NCI-H1694 treated with DMSO at 0.1 percent for 48 hours (cell line): ENCODE measurements at regions not wholly inside any gene's neighbourhood (a gene's known extent, or its start where the extent isn't known, plus 50 kb on each side); places are given as distances from the start of the nearest gene placed in this dataset.

Experiments
- DNase-seq: peaks from one replicate; lab custom pipeline; 2025; lab: John Stamatoyannopoulos, UW

DNA sequence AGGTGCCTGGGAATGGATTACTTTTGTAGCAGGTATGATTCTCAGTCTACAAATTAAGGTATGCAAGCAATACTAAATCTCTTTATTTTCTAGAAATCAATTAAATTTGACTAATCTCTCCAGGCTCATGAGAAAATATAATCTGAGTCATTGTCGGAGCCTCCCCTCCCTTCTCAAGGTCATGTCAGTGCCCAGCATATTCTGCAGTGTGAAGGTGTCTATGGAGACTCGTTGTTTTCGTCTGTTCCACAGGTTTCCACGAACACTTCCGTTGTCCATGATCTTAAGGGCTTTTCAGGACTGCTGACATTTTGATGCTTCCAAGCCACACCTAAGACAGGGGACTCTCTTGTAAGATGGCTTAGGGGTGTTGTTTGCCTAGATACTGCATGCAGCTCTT lies 56.6 kb upstream of the SCOC start:
- no peak for DNase-seq

DNA sequence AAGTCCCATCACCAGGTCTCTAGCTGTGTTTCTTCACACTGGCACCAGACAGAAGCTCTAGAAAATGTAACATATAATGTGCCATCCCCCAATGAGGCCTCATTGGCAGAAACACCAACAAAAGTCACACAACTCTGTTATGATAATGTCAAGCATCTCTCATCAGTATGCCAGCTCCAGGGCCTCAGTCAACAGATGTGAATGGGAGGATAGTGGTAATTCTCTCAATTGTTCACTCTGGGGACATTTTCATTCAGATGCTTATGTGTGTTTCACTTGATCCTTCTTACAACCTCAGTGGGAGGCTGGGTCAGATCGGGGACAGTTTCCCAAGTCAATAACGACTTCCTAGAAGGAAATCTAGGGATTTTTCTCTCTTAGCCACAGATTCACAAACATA lies 57.5 kb upstream of the SCOC start:
- DNase-seq: no peak

DNA sequence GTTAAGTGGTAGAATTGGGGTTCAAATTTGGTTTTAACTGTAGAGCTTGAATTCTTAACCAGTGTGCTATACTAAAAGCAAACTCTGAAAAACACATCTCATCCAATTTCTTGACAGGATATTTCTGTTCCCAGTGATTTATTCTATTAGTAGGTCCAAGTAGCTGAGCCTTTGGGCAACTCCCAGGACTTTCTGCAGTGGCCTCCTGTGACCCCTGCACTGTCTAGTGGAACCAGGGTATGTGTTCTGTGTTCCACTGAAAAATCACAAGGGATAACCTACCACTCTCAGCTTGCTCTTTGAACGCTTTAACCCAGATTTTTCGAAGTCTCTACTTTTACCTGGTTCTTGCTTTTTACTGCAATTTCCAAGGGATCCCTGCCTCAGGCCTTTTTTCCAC lies 58.0 kb upstream of the SCOC start:
- no peak for DNase-seq

DNA sequence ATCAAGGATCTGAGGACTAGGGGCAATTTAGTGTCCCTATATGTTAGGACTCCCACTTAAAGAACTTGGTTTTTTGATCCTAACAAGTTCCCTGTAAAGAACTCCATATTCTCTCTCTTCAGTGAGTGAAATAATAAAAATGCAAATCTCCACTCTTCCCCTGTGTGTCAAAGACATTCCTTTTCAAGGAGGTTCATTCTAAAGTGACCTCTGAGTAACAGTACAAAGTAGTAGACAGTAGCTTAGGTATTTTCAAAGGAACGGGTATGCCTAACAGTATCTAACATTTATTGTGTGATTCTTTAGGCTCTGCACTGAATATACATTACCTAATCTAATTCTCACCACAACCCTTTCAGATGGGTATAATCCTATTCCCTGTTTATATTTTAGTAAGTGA lies 58.4 kb upstream of the SCOC start:
- no peak for DNase-seq

DNA sequence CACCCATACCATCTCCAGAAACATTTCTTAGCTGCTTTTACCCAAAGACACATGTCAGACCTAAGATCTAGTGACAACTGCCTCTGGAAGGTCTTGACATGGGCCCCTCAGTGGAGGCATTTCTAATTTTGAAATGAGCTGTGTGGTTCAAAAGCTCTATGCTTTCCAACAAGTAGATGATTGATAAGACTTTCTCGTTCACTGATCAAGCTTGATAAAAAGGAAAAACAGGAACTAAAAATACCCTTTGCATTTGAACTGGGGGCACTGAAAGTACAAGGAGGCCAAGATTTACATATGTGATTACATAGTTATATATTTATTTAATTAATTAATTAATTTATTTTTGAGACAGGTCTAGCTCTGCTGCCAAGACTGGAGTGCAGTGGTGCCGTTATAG lies 61.3 kb upstream of the SCOC start:
- no peak for DNase-seq

DNA sequence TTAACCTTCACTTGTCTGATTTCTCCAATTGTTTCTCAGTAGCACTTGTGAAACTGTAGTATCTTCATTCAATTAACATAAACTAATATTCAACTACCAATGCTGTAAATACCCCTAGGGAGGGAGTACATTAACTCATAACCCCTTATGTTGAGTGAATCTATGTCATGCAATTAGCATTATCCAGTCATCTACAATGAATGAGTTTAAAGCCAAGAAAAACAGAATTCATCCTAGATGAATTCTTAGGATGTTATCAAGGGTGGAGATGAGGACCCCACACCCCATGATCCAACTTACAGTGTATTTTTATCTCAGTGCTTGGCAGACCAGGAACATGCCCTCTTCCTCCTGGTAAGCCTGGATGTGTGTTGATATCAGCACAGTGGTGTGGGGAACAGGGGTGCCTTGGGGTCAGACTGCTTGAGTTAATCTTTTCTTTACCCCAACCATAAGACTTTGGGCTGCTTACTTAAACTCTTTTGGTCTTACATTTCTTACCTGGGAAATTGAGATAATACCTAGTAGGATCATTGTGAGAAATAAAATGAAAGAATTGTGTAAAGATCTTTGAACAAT lies 62.1 kb upstream of the SCOC start:
- no peak for DNase-seq

DNA sequence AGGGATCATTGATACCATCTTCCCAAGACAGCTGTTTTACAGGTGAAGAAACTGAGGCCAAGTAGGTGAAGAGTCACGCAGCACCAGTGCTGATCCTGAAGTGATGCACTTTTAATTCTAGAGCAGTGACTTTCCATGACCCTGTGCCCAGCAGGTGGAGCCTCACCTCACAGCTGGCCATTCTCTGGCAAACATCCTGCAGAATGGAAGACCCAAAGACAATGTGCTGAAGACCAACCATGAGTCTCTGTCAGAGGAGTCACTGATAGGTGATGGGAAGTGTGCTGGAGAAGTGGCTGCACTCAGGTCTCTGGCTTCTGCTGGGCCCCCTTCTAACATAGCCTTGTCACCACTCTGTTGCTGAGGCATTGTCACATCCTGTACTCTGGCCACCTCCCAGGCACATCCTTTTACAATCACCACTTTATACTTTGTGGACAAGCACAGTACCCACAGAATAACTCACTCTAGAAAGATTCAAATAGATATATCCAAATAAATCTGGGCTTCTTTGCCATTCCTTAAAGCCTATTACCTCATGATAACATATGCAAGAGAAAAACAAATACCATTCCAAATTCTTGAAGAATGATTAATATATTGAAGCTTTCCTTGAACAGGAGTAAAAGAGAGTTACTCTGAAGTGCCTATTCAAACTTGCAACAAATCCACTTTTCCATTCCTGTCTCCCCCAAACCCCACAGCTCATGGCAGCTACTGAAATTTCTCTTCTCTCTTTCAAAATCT lies 64.1 kb upstream of the SCOC start:
- DNase-seq: no peak

DNA sequence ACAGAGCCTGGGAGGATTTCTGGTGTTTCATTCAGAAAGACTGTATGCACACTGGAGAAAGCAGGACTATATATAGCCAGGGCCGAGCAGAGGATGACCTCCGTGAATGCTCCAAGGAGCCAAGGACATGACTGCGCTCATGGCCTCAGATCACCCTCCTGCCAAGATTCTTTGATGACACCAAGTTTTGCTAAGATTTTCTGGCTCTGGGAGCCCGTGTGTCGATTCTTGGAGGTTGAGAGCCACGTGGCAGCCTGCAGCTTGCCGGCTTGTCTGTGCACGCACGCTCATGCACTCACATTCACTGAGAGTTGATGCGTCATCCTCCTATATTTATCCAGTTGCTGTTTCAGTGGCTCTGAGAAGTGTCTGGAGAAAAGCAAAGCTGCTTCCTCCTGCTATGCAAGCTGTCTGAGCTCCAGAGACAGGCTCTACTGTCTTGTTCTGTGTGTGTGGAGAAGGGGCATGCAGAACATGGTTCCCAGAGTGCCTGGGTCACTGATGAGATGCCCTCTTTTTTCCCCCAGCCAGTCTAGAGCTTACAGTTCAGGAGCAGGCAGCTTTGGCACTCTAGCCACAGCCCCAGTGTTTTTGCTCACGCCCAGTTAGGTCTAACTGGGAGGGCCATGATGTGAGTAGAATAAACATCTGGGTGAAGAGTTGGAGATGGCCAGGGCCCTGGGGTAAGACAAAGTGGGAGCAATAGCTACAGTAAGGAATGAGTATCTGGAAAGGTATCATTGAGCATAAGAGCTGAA lies 64.9 kb upstream of the SCOC start:
- no peak for DNase-seq

DNA sequence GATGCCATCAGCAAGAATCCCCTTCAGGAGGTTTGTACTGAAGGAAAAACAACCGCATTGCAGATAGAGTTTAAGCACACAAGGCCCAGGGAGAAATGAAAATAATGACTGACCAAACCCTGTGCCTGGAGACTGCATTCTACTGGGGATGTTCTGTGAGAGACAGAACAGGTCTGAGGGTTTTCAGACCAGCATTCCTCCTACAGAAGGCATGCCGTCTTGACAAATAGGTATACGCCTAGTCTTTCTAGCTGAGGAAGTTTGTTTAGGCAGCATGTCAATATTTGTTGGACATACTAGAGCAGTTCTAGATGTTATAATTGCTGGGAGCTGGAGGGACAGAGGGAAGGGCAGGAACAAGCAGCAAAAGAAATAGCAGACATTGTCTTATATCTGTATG lies 68.4 kb upstream of the SCOC start:
- DNase-seq: no peak

DNA sequence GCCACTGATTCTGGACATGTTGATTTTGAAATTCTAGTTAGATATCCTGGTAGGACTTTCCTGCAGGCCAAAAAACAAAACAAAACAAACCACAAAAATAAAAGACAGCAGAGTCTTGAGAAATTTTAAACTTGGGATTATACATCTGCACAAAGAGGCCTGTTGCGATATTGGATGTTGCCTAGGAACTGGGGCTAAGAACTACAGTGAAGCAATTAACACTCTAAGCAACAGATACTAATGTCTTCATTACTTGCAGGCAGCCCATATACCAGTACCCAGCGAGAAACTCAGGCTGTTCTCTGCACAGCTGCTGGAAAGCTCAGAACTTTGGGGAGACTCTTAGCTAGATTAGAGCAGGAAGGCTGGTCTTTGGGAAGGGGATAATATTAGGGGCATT lies 69.1 kb upstream of the SCOC start:
- no peak for DNase-seq

DNA sequence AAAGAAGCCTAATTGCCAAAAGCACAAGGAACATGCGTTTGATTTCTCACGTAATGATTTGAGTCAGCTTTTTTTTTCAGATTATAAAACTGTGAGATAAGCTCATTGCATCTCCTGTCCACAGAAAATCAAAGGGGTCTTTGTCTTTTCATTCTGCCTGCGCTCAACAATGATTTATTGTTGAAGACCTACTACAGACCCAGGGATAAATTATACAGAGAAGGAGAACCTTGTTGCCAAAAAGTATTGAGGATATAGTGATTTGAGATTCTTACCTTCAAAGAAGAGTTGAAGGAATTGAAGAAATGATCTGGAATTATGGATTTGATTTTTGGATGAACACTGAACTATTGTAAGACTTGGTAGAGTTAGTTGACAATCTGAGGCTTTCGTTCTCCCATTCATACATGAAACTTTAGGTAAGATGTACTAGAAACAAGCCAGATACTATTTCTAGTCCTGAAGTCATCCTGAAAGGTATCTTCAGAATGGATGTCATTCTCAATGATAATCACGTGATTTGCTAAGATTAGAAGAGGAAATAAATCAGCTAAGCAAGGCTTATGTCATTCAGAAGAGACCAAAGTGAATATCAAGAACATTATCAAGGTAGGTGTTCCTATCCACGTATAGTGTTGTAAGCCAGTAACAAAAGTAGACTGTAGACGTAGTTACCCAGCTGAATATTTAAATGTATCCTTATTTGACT lies 71.1 kb upstream of the SCOC start:
- DNase-seq: no peak

DNA sequence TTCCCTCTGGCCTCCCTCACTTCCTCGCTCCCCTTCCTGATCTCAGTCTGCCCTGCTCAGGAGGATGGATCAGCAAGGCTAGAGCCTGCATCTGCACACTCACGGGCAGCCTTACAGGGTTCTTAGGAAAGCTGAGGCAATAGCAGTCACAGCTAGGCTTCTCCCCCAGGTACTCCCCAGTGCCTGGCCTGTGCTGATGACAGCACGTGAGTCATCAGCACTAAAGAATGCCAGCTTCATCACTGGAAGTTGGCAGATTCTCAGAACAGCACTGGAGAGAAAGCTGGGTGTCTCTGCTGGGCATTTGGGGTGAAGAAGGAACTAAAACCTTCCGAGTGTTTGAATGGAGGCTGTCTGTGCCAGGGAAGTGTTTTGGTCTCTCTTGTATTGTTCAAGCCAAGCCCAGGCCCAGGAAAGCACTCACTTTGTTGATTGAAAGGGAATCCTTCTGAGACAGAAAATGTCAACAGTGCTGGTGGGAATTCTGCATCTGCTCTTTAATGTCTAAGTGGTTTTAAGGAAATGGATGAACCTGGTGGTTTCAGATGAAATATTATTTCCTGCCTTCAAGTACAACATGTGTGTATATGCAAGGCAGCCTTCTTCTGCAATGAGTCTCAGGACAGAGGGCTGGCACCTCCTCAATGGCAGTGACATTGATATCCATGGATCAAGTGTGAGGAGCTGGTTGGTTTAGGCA lies 73.0 kb upstream of the SCOC start:
- DNase-seq: no peak

DNA sequence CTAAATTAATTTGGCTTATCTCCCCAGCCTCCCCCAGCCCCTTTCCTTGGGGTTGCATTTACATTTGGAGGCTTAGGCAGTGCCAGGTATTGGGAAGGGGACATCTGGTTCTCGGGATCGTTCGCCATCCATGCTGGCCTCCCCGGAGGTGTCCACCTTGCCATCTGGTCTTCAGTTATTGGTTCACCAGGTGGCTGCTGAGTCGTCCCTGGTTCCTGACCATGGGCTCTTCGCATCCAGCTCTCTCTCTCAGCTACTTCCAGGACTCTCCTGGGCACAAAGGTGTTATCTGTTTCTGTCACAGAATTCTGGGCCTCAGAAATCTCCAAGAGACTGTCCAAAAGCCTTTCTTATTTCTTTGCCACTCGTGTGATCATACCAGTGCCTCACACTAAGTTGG lies 75.4 kb upstream of the SCOC start:
- DNase-seq: no peak

DNA sequence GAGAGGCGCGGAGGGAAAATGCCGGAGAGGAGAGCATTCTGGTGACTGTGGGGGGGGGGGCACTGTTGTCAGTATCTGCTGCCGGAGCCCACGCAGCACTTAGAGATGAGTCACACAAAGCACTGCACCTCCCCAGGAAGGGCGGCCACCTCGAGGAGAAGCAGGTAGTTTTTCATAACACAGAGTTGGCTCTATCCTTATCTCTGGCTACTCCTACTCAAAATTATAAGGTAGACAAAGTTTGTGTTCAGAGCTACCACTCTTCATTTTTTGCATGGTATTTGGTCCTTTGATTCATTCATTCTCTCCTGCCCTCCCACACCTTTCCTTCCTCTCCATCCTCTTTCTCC lies 76.2 kb upstream of the SCOC start:
- DNase-seq: no peak

DNA sequence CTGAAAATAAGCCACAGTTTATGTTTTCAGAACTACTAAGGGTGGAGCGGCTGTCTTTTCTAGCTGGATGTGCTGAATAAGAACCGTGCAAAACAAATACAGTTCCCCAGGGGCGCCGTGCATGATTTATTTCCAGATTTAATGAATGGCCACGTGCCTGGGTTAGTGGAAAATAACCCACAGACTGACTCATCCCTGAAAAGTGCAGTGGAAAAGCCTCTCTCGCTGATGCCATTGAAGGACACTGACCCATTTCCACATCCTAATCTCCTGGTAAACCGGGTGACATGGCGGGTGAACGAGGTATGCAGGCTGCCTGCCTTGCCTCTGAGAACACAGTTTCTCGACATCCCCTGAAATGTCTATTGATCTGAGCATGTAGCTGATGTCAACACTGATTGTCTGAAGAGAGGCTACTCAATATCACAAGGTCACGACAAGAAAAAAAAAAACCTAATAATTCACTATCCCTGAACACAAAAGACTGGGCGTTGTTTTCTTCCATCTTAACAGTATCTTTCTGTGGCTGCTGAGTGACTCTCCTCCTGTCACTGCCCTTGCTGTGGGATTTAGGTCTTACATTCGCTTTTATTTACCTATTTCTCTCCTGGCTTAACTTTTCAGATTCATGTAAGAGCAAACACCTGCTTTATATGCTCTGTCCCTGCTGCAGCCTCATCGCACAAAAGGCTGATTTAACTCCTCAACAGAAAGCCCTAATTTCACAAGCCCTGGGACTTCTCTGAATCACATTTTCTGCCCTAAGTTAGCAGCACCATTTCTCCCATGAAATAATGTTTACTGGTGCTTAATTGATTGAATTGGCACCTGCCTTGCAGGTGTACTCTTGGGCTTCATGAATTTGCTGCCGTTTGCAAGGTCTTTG lies 76.9 kb upstream of the SCOC start:
- DNase-seq: peak; percentile 4

DNA sequence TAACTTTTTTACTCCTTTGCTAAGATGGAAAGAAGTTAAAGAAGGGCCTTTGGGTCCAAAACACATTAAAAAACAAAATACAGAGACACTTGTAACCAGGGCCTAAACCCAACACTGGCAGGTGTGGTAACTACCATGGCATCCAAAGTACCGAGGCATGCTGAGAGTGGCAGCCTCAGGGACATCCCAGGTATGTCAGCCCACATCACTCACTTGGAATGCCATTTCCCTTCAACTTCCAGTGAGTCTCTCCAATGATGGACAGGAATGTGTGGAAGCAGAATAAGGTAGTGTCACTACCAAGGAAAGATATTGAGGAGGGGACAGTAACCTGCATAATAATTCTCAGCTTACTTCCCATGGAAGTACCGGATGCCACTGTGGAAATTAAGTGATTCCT lies 79.5 kb upstream of the SCOC start:
- no peak for DNase-seq

DNA sequence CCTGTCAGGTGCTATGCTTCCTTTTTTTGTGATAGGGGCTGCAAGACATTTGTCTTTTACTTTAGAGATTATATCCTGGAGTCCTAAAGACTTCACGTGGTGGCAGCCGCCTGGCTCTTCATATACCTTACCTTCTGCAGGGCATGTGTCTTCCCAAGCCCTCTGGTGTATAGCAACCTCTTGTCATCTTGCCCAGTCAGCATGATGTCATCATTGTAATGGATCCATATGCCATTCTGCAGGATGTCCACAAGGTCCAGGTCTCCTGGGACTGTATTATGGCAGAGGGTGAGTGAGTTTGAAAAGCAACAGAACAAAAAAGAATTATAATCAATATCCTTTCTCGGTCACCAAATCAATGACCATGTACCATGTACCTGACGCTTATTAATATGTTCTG lies 82.2 kb upstream of the SCOC start:
- DNase-seq: no peak

DNA sequence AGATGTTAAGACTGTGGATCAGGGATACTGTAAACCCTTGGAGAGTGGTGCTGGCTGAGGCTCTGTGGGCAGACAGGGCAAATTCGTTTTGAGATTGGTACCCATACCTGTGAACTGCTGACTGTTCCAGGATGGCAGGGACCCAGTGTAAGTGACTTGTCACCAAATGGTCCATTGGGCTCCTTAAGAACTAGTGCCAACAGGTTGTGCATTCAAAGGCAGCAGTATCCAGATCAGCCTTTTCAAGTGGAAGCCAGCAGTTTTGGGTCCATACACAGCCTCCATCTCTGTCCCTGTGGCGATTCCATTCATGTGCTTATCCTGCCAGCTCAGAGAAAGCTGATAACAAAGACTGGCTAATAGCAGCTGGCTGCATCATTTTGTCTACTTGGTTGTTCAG lies 84.0 kb upstream of the SCOC start:
- no peak for DNase-seq

DNA sequence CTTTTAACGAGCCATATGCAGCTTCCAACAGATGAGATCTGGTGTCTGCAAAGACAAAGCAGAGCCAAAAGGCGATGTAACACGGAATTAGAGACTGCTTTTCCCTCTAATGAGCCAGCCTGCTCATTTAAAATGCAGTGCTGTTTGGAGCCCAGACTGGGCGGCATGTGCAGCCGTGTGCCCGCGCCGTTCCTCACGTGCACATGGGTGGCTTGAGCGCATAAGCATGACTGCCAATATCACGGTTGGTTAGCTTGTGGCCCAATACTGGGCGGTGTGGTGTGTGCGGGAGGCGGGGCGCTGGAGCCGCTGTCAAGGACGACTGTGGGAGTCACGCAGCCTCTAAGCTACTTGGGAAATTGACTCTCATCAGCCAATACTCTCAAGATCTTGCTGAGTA lies 87.0 kb upstream of the SCOC start:
- DNase-seq: peak; percentile 83

DNA sequence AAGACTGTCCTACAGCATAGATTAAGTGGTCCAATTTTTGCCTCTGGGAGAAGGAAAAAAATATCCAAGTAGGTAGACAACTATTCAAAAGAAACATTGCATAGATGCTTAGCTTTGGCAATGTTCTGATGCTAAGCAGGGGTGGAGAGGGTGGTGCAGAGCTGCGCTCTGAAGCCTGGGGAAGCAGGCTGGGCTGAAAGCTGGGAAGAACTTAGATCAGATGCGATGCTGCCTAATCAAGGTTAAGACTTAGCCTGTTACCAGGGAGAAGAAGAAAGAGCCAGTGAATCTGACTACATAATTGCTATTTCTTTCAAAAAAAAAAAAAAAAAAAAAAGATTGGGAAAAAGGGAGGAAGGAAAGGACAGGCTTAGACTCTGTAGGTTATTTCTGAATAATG lies 89.0 kb upstream of the SCOC start:
- DNase-seq: no peak

DNA sequence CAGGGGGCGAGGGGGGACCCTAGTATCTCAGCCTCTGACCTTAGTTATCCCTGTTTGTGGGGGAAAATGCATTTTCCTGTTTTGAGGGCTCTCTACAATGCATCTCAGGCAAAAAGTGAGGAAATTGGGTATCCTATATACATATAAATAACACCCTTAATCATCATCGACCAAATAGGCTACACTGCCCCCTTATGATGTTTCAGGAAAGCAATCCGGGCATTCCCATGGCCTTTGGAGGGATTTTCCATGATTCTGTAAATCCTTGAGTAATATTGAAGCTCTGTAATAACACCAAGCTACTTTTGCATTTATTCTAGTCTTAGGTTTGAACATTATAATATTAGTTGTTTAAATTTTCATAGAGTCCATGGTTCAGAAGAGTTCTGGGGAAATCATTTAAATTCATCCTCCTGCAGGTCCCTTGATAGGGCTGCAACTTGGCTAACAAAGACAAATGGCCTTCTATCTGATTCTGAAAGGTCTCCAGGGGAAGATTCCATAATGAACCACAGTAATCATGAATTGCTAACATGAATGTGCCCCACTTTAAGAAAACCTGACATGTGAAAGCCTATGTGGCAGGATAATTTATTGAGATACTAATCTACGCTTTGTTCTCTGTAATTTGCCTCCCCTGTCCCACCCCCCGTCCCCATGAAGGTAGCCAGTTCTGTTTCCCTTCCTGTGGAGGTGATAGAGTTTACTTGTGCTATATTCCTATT lies 91.5 kb upstream of the SCOC start:
- no peak for DNase-seq
